ENCODE measurements at regions not wholly inside any gene's neighbourhood (a gene's known extent, or its start where the extent isn't known, plus 50 kb on each side); places are given as distances from the start of the nearest gene placed in this dataset.

DNA sequence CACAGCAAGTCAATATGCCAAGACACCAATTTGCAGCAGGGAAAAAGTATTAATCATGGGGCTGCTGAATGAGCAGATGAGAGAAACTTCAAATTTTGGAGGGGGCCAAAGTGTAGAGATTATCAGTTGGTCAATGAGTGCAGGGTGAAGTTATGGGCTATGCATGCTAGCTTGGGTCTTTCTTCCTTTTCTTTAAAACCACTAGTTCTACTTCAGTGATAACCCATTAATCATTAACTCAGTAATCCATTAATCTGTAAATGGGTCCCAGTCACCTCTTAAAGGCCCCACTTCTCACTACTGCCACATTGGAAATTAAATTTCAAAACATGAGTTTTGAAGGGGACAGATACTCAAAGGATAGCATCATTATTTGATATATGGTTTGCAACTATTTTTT, 688.6 kb upstream of the ADGRL4 start:
- TF ChIP-seq, protein P1, sequence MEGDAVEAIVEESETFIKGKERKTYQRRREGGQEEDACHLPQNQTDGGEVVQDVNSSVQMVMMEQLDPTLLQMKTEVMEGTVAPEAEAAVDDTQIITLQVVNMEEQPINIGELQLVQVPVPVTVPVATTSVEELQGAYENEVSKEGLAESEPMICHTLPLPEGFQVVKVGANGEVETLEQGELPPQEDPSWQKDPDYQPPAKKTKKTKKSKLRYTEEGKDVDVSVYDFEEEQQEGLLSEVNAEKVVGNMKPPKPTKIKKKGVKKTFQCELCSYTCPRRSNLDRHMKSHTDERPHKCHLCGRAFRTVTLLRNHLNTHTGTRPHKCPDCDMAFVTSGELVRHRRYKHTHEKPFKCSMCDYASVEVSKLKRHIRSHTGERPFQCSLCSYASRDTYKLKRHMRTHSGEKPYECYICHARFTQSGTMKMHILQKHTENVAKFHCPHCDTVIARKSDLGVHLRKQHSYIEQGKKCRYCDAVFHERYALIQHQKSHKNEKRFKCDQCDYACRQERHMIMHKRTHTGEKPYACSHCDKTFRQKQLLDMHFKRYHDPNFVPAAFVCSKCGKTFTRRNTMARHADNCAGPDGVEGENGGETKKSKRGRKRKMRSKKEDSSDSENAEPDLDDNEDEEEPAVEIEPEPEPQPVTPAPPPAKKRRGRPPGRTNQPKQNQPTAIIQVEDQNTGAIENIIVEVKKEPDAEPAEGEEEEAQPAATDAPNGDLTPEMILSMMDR (IDR thresholded peaks at IDR 0.05): no peak
- TF ChIP-seq ZFX (IDR thresholded peaks at IDR 0.05; ENCODE audit: borderline replicate concordance): no peak
- H3K27ac ChIP-seq: no peak overlapping the region

DNA sequence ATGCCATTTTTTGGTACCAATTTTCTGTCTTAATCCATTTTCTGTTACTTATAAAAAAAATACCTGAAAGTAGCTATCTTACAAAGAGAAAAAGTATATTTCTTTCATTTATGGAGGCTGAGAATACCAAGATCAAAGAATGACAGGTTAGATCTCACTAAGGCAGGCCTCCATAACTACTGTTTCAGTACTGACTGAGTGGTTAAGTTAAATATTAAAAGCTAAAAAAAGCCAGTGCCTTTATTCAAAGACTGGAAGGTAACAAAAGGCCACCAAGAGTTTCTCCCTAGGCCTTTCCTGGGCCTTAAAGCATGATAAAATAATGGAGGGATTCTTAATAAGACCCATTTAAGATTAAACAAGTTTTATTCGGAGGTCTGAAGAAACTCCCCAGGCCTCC, 687.7 kb upstream of the ADGRL4 start:
- TF ChIP-seq ZFX (IDR thresholded peaks at IDR 0.05; ENCODE audit: borderline replicate concordance): no peak
- TF ChIP-seq, protein P1 (IDR thresholded peaks at IDR 0.05): no peak
- no peak overlapping the region for H3K27ac ChIP-seq

DNA sequence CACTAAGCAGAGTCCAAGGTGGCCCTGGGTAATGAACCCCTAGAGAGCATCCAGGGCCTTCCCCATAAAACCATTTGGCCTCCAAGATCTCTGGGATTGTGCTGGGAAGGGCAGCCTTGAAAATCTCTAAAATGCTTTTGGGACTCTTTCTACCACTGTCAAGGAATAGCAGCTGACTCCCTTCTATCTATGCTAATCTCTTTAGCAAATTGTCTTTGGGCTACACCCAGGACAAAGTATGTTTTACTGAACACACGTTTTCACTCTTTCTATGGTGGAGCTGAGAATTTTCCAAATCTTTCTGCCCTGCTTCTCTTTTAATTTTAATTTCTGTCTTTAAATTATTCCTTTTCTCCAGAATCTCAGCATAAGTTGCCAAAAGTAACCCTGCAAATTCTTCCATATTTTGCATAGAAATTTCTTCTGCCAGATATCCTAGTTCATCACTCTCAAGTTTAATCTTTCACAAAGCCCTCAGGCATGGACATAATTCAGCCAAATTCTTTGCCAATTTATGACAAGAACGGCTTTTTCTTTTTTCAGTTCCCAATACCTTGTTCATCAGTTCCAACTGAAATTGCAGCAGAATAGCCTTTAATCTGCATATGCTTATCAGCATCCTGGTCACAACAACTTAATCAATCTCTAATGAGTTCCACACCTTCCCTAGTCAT, 687.0 kb upstream of the ADGRL4 start:
- TF ChIP-seq, protein P1 (IDR thresholded peaks at IDR 0.05): no peak
- no peak for TF ChIP-seq ZFX (IDR thresholded peaks at IDR 0.05; ENCODE audit: borderline replicate concordance)
- H3K27ac ChIP-seq: no peak overlapping the region

DNA sequence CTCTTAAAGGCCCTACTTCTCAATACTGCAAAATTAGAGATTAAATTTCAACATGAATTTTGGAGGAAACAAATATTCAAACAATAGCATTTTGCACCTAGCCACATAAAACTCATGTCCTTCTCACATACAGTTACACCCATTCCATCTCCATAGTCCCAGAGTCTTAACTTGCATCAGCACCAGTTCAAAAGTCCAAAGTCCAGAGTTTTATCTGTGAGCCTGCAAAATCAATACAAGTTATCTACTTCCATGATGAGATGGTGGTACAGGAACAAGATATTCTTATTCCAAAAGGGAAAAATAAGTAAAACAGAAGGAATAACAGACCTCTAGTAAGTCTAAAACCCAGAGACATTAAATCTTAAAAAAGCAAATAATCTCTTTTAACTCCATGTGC, 686.0 kb upstream of the ADGRL4 start:
- TF ChIP-seq, protein P1 (IDR thresholded peaks at IDR 0.05): no peak
- TF ChIP-seq ZFX (IDR thresholded peaks at IDR 0.05; ENCODE audit: borderline replicate concordance): no peak
- H3K27ac ChIP-seq: no peak overlapping the region

DNA sequence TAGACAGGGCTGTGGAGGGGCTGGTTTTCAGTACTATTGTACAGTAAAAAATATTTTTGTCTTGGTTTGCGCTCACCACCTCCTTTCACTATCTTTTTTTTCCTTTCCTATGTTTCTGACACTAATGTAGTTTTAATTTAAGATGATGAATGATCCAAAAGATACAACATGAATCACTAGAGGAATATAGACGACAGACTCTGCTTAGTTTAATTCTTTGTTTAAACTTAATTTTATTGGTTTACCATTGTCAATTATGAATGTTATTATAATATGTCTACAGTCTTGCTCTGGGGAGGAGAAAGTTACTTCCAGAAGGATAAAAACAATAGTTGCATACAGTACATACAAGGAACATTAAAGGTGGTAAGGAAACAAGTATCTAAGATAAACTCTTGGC, 682.4 kb upstream of the ADGRL4 start:
- no peak overlapping the region for H3K27ac ChIP-seq
- TF ChIP-seq, protein P1 (IDR thresholded peaks at IDR 0.05): no peak
- no peak for TF ChIP-seq ZFX (IDR thresholded peaks at IDR 0.05; ENCODE audit: borderline replicate concordance)

DNA sequence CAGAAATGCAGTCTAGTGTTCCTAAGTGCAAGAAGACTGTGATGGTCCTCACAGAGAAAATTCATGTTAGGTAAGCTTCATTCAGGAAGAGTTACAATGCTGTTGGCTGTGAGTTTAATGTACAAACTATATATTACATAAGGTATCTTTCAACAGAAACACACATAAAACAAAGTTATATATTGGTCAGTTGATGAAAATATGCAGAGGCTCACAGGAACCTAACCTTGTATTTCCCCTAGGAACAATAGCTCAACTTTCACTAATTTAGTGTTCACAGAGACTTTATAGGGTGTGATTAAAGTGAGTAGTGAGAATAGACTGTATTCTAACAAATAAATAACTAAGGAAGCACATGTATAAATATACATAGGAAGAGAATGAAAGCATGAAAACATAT, 676.9 kb upstream of the ADGRL4 start:
- no peak overlapping the region for H3K27ac ChIP-seq
- no peak for TF ChIP-seq ZFX (IDR thresholded peaks at IDR 0.05; ENCODE audit: borderline replicate concordance)
- TF ChIP-seq, protein P1 (IDR thresholded peaks at IDR 0.05): no peak

DNA sequence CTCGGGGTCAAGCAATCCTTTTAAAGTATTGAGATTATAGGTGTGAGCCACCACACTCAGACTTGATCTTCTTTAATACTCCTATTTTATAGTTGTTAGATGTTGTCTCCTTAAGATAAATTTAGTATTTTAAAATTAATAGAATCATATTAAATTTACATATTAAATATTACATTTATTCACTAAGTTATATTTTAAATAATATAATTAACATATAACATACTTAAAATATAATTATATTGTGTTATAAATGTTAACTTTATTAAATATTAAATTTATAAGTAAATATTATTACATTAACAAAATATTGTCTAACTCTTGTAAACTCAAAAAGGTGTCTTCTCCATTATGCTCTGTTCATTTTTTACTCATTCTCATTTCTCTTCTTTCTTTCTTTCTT, 675.9 kb upstream of the ADGRL4 start:
- no peak overlapping the region for H3K27ac ChIP-seq
- no peak for TF ChIP-seq ZFX (IDR thresholded peaks at IDR 0.05; ENCODE audit: borderline replicate concordance)
- TF ChIP-seq, protein P1 (IDR thresholded peaks at IDR 0.05): no peak
